ENCODE measurements at regions not wholly inside any gene's neighbourhood (a gene's known extent, or its start where the extent isn't known, plus 50 kb on each side); places are given as distances from the start of the nearest gene placed in this dataset.

GRCh38 chr11:37026741-37027140, 428.7 kb upstream of the RAG2 start:
- TF ChIP-seq CTCF (IDR thresholded peaks at IDR 0.05) (no peak), EP300 (IDR thresholded peaks at IDR 0.05) (no peak)

Data from ovary (tissue), 3 donors.